Fibroblast of gingiva (primary cell): ENCODE measurements at regions not wholly inside any gene's neighbourhood (a gene's known extent, or its start where the extent isn't known, plus 50 kb on each side); places are given as distances from the start of the nearest gene placed in this dataset.
A peak's percentile ranks its signal among the peaks of the same experiment; 100 is the strongest.

Source experiments
- DNase-seq: peaks from one replicate; pipeline ENCODE4 v3.0.0-alpha.2; 2011; ENCODE audit warnings: low read depth

DNA sequence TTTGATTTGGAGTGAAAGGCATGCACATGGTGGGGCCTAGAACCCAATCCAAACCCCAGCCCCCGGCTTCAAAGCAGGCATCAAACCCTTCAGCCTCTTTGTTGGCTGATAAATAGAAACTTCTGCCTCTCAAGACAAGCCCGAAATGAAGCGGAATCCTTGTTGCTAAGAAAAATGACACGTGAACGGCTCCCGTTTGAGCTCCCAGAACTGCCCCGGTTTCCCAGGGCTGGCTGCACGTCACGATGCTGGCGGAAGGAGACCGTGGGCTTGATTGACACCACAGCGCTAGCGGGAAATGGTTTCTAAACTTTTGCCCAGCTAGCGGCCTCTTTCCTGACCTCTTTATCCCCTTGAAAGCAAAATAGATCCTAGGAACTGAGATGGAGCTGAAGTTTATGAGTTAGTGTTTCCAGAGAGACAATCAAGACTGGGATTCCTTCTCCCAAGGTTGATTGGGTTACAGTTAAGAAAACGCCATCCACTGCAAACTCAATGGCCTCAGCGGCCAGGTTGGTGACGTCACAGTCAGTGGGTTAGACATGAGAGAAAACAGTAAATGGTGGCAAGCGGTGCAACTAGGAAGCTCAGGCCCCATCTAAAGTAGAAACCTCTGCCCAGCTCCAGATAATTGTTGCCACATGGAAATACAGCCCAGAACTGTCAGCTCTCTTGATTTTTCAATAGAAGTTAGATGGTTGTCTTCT lies 117.0 kb downstream of the ANKRD60 start:
- DNase-seq: no peak

- DNase-seq: no peak
Measured at GRCh38 chr20:58109918-58110635, 118.4 kb downstream of the ANKRD60 start.

- DNase-seq: peak; percentile 62
Measured at GRCh38 chr20:58109126-58109880, 119.2 kb downstream of the ANKRD60 start.

DNA sequence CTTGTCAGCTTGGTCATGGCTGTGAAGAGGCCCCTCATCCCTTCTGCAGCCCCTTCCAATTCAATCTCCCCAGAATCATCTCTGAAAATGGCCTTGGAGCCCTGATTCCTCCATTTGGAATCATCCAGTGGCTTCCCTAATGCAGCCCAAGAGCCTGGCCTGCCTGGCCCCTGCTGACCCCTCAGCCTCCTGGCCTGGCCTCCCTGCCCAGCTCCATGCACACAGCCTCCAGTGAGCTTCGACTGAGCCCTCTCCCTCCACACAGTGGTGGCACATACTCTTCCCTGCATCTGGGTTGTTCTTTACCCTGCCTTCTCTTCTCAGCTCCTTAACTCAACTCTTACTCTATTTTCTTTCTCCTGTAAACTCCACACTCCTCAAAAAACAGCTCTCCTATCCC lies 120.9 kb downstream of the ANKRD60 start:
- DNase-seq: no peak

GRCh38 chr20:58106143-58106750 lies 122.2 kb downstream of the ANKRD60 start:
- DNase-seq: no peak

DNA sequence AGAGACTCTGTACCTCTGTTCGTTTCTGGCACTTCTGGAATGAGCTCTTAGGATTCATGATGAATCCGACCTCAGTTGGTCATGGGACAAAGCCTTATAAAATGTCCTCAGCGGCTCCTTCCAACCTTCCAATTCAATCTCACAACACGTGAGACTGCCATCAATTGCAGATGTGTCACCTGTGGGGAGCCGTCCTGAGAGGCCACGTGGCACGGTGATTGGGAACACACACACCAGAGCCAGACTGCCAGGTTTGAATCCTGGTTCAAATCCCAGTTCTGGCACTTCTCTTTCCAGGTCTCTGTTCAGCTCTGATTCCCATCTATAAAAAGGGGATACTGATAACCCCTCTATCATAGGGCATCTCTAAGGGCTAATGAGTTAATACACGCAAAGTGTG lies 124.5 kb downstream of the ANKRD60 start:
- DNase-seq: no peak

DNA sequence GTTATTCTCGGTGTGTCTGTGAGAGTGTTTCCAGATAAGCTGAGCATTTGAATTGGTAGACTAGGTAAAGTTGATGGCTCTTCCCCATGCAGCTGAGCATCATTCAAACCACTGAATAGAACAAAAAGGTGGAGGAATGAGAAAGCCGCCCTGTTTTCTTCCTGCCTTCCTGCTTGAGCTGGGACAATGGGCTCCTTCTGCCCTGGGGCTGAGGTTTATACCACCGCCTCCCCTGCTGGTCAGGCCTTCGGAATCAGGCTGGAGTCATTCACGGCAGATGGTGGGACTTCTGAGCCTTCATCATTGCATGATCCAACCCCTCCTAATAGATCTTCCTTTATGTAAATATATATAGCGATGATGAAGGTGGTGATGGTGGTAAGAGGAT lies 124.9 kb downstream of the ANKRD60 start:
- no peak for DNase-seq

GRCh38 chr20:58102744-58103516 lies 125.5 kb downstream of the ANKRD60 start:
- no peak for DNase-seq

DNA sequence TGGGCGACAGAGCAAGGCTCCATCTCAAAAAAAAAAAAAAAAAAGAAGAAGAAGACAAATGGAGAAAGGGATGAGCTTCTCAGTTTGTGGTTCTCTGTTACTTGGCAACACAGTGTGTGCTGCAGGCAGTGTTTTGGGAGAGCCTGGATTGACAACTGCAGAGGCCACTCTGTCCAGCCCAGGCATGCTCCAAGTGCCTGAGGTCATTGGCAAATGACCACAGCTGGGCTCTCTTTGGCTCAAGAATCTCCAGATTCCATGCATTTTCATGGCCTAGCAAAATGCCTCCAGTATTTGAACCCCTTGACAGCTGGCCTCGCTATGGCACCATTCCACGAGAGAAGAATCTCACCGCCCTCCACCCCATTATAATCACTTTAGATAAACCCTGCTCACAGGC lies 126.2 kb downstream of the ANKRD60 start:
- peak; percentile 73 for DNase-seq

DNA sequence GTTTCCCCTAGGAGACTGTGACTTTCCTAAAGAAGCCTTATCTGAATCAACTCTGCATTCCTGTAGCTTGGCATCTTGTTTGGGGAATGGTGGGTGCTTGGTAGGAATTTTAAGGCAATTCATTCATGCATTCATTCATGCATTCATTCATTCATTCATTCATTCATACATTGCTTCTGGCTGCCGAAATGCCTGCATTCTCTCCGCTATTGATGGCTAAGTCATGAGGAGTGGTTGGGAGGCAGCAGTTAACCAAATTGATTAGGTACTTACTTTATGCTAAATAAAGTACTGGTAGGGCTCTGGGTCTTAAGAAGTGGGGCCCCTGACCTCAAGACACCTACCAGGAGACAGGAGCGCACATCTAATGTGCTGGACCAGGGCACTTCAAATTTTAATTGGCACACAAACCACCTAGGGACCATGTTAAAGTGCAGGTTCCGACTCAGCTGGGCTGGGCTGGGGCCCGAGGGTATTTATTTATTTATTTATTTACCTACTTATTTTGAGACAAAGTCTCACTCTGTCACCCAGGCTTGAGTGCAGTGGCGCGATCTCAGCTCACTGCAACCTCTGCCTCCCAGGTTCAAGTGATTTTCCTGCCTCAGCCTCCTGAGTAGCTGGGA lies 127.6 kb downstream of the ANKRD60 start:
- no peak for DNase-seq

- DNase-seq: no peak
Measured at GRCh38 chr20:58099956-58100730, 128.3 kb downstream of the ANKRD60 start.

- no peak for DNase-seq
Measured at GRCh38 chr20:58099291-58099935, 129.0 kb downstream of the ANKRD60 start.

DNA sequence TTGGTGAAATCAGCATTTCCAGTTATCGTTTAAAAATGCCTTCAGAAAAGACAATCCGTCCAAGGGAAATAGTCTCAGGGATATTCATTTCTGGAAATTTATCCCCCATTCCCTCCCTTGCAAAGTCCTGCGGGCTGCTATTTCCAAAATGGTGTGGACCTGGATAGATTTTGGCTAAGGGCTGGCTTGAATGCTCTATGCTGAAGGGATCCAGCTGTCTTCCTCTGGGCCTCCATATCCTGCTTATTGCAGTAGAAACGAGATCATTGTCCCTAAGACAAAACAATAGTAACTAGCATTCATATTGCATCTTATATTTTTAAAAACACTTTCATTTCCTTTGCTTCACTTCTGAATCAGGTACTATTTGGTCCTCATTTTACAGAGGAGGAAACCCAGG lies 129.9 kb downstream of the ANKRD60 start:
- no peak for DNase-seq

GRCh38 chr20:58097943-58098342 lies 130.5 kb downstream of the ANKRD60 start:
- DNase-seq: no peak

GRCh38 chr20:58097429-58097828 lies 131.0 kb downstream of the ANKRD60 start:
- no peak for DNase-seq

GRCh38 chr20:58096880-58097423 lies 131.5 kb downstream of the ANKRD60 start:
- no peak for DNase-seq

- no peak for DNase-seq
Measured at GRCh38 chr20:58094698-58095097, 133.8 kb downstream of the ANKRD60 start.

DNA sequence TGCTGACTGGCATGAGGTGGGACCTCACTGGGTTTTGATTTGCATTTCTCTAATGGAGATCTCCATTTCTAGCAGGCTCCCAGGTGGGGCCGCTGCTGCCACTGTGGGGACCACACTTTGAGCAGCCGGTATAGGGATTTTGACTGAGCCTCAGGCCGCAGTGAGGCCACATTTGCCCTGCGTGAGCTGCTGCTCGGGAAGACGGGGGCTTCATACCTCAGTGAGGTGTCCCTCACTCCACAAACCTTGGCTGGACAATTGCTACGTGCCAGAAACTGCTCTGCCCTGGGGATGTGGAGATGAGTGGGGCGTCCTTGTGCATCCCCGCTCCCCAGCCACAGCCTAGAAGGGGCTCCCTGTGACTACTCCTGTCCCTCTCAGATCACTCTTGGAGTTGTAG lies 134.3 kb downstream of the ANKRD60 start:
- DNase-seq: no peak

GRCh38 chr20:58092871-58093270 lies 135.6 kb downstream of the ANKRD60 start:
- DNase-seq: no peak

DNA sequence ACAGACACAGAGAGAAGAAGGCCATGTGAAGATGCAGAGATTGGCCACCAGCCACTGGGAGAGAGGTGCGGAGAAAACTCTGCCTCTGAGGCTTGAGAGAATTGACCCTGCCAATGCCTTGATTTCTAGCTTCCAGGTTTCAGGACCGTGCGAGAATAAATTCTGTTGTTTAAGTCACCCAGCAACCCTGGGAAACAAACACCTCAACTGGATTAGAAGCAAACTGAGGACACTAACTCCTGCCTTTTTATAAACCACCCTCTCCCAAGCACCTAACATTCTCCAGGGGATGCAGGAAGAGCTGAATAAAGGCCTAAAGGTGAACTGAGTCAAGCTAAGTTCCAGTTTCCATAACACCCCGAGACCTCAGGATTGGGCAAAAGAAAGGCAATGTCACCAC lies 136.1 kb downstream of the ANKRD60 start:
- DNase-seq: no peak
